Prostate gland (tissue), 2 donors: ENCODE measurements at regions not wholly inside any gene's neighbourhood (a gene's known extent, or its start where the extent isn't known, plus 50 kb on each side); places are given as distances from the start of the nearest gene placed in this dataset.

Source experiments
- CTCF ChIP-seq, 4 experiments: fragments of 200-600 bp in 2 of 4; fragments of 450-650 bp in 2 of 4; sonication (generic) in 2 of 4; IDR thresholded peaks; 1 replicate in 3 of 4; 2 replicates in 1 of 4; pipeline ENCODE4 v1.5.1; 2016 to 2019; ENCODE audit warnings: antibody characterized with exemption in 4 of 4, mild to moderate bottlenecking in 2 of 4, moderate library complexity in 2 of 4
- POLR2A ChIP-seq: fragments of 450-650 bp; IDR thresholded peaks from one replicate; pipeline ENCODE4 v1.6.1; 2016; ENCODE audit warnings: antibody characterized with exemption, mild to moderate bottlenecking
- POLR2AphosphoS5 ChIP-seq: sonication (generic); formaldehyde crosslinking; IDR thresholded peaks from one replicate; pipeline ENCODE4 v1.6.1; 2017; ENCODE audit warnings: antibody characterized with exemption

GRCh38 chr6:4264081-4264480 is 128.7 kb upstream of the ECI2 start:
- no peak for TF ChIP-seq POLR2A
- TF ChIP-seq CTCF (IDR thresholded peaks at IDR 0.05) = no peak
- TF ChIP-seq POLR2AphosphoS5 = no peak
